Liver (tissue), 2 donors: ENCODE measurements at regions not wholly inside any gene's neighbourhood (a gene's known extent, or its start where the extent isn't known, plus 50 kb on each side); places are given as distances from the start of the nearest gene placed in this dataset.

Source experiments
- MAX ChIP-seq: IDR thresholded peaks from 2 replicates; pipeline ENCODE4 v1.6.1; 2016; ENCODE audit warnings: antibody characterized with exemption
- YY1 ChIP-seq: IDR thresholded peaks from 2 replicates; pipeline ENCODE4 v1.6.1; 2016; ENCODE audit warnings: antibody characterized with exemption, mild to moderate bottlenecking
- TF ChIP-seq, protein P1 (sequence below): fragments of 150-350 bp; IDR thresholded peaks from 2 replicates; pipeline ENCODE4 v1.5.1; 2017; ENCODE audit warnings: improper control_type of control experiment, low read depth, low read length; ENCODE audit not compliant: missing input control
- donor health status: healthy.

DNA sequence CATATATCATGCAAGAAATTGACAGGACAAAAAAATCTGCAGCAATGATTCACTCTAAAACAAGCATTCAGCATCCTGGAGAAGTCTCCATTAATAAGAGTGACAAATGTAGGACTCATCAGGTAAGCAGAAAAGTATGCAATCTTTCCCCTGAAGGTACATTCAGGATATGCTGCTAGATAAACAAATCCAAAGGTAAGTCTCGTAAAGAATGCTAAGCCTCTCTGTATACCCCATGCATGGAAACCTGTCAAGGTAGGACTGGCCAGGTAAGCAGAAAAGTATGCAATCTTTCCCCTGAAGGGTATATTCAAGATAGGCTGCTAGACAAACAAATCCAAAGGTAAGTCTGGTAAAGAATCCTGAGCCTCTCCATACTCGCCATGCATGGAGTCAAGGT, 869.9 kb upstream of the AMELY start:
- no peak for TF ChIP-seq MAX
- TF ChIP-seq, protein P1, sequence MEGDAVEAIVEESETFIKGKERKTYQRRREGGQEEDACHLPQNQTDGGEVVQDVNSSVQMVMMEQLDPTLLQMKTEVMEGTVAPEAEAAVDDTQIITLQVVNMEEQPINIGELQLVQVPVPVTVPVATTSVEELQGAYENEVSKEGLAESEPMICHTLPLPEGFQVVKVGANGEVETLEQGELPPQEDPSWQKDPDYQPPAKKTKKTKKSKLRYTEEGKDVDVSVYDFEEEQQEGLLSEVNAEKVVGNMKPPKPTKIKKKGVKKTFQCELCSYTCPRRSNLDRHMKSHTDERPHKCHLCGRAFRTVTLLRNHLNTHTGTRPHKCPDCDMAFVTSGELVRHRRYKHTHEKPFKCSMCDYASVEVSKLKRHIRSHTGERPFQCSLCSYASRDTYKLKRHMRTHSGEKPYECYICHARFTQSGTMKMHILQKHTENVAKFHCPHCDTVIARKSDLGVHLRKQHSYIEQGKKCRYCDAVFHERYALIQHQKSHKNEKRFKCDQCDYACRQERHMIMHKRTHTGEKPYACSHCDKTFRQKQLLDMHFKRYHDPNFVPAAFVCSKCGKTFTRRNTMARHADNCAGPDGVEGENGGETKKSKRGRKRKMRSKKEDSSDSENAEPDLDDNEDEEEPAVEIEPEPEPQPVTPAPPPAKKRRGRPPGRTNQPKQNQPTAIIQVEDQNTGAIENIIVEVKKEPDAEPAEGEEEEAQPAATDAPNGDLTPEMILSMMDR: no peak
- TF ChIP-seq YY1: no peak
